ENCODE measurements at regions not wholly inside any gene's neighbourhood (a gene's known extent, or its start where the extent isn't known, plus 50 kb on each side); places are given as distances from the start of the nearest gene placed in this dataset.

- ChIA-PET POLR2A (no interaction called here), CTCF (no interaction called here)
- no peaks in the 10 kb centered on the region for H3K36me3 ChIP-seq (replicated peaks in 1 of 2; ENCODE audit: control extremely low read depth in 1 of 2, control insufficient read depth in 1 of 2, extremely low read depth in 1 of 2, insufficient read depth in 2 of 2, low read length in 1 of 2)
- H2AFZ ChIP-seq (ENCODE audit: insufficient read depth, low read depth, low read length, poor library complexity, severe bottlenecking) = no peak overlapping the region
- Mint-ChIP-seq H3K27ac (no peak overlapping the region), H3K9me3 (ENCODE audit: insufficient read depth) (no peaks in the 10 kb centered on the region), H3K27me3 (peaks cover 15% of the 10 kb centered on the region), H3K4me3 (no peak overlapping the region), H3K4me1 (no peaks in the 10 kb centered on the region)
- H3K27ac ChIP-seq (ENCODE audit: low read length in 2 of 2) = no peak overlapping the region
- DNase-seq (no peak), ATAC-seq (ENCODE audit: low read depth) (no peak)
- H3K4me1 ChIP-seq (ENCODE audit: control insufficient read depth in 2 of 2, insufficient read depth in 2 of 2, low read length in 2 of 2) = no peaks in the 10 kb centered on the region
- H3K4me3 ChIP-seq (ENCODE audit: control extremely low read depth in 1 of 5, extremely low read depth in 1 of 5, insufficient read depth in 1 of 5, low read depth in 2 of 5, low read length in 4 of 5) = no peak overlapping the region
- no peaks in the 10 kb centered on the region for H4K20me1 ChIP-seq (ENCODE audit: control insufficient read depth, insufficient read depth, low read length, poor library complexity, severe bottlenecking)
- no peak overlapping the region for H3K9ac ChIP-seq (ENCODE audit: low read length)
- 100% methylated on average over 3 of the region's 3 CpGs for WGBS (ENCODE audit: insufficient coverage)
- no peaks in the 10 kb centered on the region for H3K79me2 ChIP-seq (ENCODE audit: control insufficient read depth, insufficient read depth, low read length)
- TF ChIP-seq EZH2 (IDR thresholded peaks at IDR 0.05; ENCODE audit: borderline replicate concordance, insufficient read depth, low read depth, low read length, poor library complexity, severe bottlenecking) (no peak), CTCF (IDR thresholded peaks at IDR 0.05) (no peak)
- H3K4me2 ChIP-seq (replicated peaks; ENCODE audit: low read depth, low read length, poor library complexity, severe bottlenecking) = no peak overlapping the region
- H3K9me3 ChIP-seq (ENCODE audit: control extremely low read depth in 1 of 3, control insufficient read depth in 2 of 3, insufficient read depth in 1 of 3, low read length in 2 of 3) = no peaks in the 10 kb centered on the region
- no peaks in the 10 kb centered on the region for H3K27me3 ChIP-seq (replicated peaks in 1 of 4; ENCODE audit: control extremely low read depth in 1 of 4, control insufficient read depth in 3 of 4, insufficient read depth in 4 of 4, low read length in 3 of 4)
- intact Hi-C loops (cut with micrococcal nuclease) = no loop called here
Measured at GRCh38 chr6:132995432-132995831, 181.1 kb downstream of the RPS12 start.

- Histone ChIP-seq H3K79me2 (ENCODE audit: control insufficient read depth, insufficient read depth, low read length) (no peaks in the 10 kb centered on the region), H3K4me1 (ENCODE audit: control insufficient read depth in 2 of 2, insufficient read depth in 2 of 2, low read length in 2 of 2) (no peaks in the 10 kb centered on the region), H3K9me3 (ENCODE audit: control extremely low read depth in 1 of 3, control insufficient read depth in 2 of 3, insufficient read depth in 1 of 3, low read length in 2 of 3) (no peaks in the 10 kb centered on the region), H4K20me1 (ENCODE audit: control insufficient read depth, insufficient read depth, low read length, poor library complexity, severe bottlenecking) (no peaks in the 10 kb centered on the region), H3K4me2 (replicated peaks; ENCODE audit: low read depth, low read length, poor library complexity, severe bottlenecking) (no peak overlapping the region), H3K9ac (ENCODE audit: low read length) (no peak overlapping the region), H3K27me3 (replicated peaks in 1 of 4; ENCODE audit: control extremely low read depth in 1 of 4, control insufficient read depth in 3 of 4, insufficient read depth in 4 of 4, low read length in 3 of 4) (no peaks in the 10 kb centered on the region), H3K27ac (ENCODE audit: low read length in 2 of 2) (no peak overlapping the region), H3K36me3 (replicated peaks in 1 of 2; ENCODE audit: control extremely low read depth in 1 of 2, control insufficient read depth in 1 of 2, extremely low read depth in 1 of 2, insufficient read depth in 2 of 2, low read length in 1 of 2) (no peaks in the 10 kb centered on the region), H3K4me3 (ENCODE audit: control extremely low read depth in 1 of 5, extremely low read depth in 1 of 5, insufficient read depth in 1 of 5, low read depth in 2 of 5, low read length in 4 of 5) (no peak overlapping the region), H2AFZ (ENCODE audit: insufficient read depth, low read depth, low read length, poor library complexity, severe bottlenecking) (no peak overlapping the region)
- intact Hi-C loops (cut with micrococcal nuclease) = no loop called here
- TF ChIP-seq EZH2 (IDR thresholded peaks at IDR 0.05; ENCODE audit: borderline replicate concordance, insufficient read depth, low read depth, low read length, poor library complexity, severe bottlenecking) = no peak
- TF ChIP-seq CTCF (IDR thresholded peaks at IDR 0.05) = no peak
- ATAC-seq (ENCODE audit: low read depth) (no peak), DNase-seq (no peak)
- H3K27ac Mint-ChIP-seq = no peak overlapping the region
- H3K27me3 Mint-ChIP-seq = peaks cover 11% of the 10 kb centered on the region
- no peaks in the 10 kb centered on the region for H3K4me1 Mint-ChIP-seq
- no peaks in the 10 kb centered on the region for H3K9me3 Mint-ChIP-seq (ENCODE audit: insufficient read depth)
- POLR2A ChIA-PET = no interaction called here
- no peak overlapping the region for H3K4me3 Mint-ChIP-seq
- CTCF ChIA-PET = no interaction called here
Measured at GRCh38 chr6:132998418-132998817, 184.0 kb downstream of the RPS12 start.
